MM.1S (cell line): ENCODE measurements at regions not wholly inside any gene's neighbourhood (a gene's known extent, or its start where the extent isn't known, plus 50 kb on each side); places are given as distances from the start of the nearest gene placed in this dataset.
A peak's percentile ranks its signal among the peaks of the same experiment; 100 is the strongest.

ENCODE experiments used
- DNase-seq: peaks from one replicate; pipeline ENCODE4 v3.0.0-alpha.2; 2015
- H2AFZ ChIP-seq: fragments of 300-600 bp; sonication (generic); 2 replicates; pipeline ENCODE4 v1.6.0; 2016; ENCODE audit warnings: antibody characterized with exemption, low read length
- H3F3A ChIP-seq: fragments of 300-600 bp; sonication (generic); 2 replicates; pipeline ENCODE4 v1.6.1; 2016; ENCODE audit warnings: mild to moderate bottlenecking, antibody characterized with exemption, low read length, moderate library complexity, mixed read lengths; ENCODE audit not compliant: insufficient read depth
- H3K27ac ChIP-seq: fragments of 300-600 bp; sonication (generic); 2 replicates; pipeline ENCODE4 v1.5.1; 2016; ENCODE audit warnings: mild to moderate bottlenecking, low read length
- H3K27me3 ChIP-seq: fragments of 300-600 bp; sonication (generic); replicated peaks from 2 replicates; pipeline ENCODE4 v1.6.0; 2016; ENCODE audit warnings: low read length; ENCODE audit not compliant: insufficient read depth
- H3K36me3 ChIP-seq: fragments of 300-600 bp; sonication (generic); replicated peaks from 2 replicates; pipeline ENCODE4 v1.6.1; 2016; ENCODE audit warnings: mild to moderate bottlenecking, low read length, mixed read lengths; ENCODE audit not compliant: insufficient read depth
- H3K4me1 ChIP-seq: fragments of 300-600 bp; sonication (generic); 2 replicates; pipeline ENCODE4 v1.6.1; 2016; ENCODE audit warnings: low read length, mixed read lengths
- H3K4me2 ChIP-seq: fragments of 300-600 bp; sonication (generic); 2 replicates; pipeline ENCODE4 v1.6.0; 2016; ENCODE audit warnings: low read depth, low read length
- H3K4me3 ChIP-seq: fragments of 300-600 bp; sonication (generic); 2 replicates; pipeline ENCODE4 v1.5.1; 2016; ENCODE audit warnings: low read length, mixed read lengths
- H3K79me2 ChIP-seq: fragments of 300-600 bp; sonication (generic); 2 replicates; pipeline ENCODE4 v1.6.1; 2016; ENCODE audit warnings: mixed run types, low read length, mixed read lengths
- H3K9ac ChIP-seq: fragments of 300-600 bp; sonication (generic); 2 replicates; pipeline ENCODE4 v1.6.1; 2016; ENCODE audit warnings: low read length, mixed read lengths
- H3K9me2 ChIP-seq: fragments of 300-600 bp; sonication (generic); replicated peaks from 2 replicates; pipeline ENCODE4 v1.6.1; 2016; ENCODE audit warnings: mild to moderate bottlenecking, low read length, mixed read lengths; ENCODE audit not compliant: insufficient read depth
- H3K9me3 ChIP-seq: fragments of 300-600 bp; sonication (generic); replicated peaks from 2 replicates; pipeline ENCODE4 v1.6.1; 2016; ENCODE audit warnings: mild to moderate bottlenecking, low read length, mixed read lengths; ENCODE audit not compliant: insufficient read depth
- H4K20me1 ChIP-seq: fragments of 300-600 bp; sonication (generic); 2 replicates; pipeline ENCODE4 v1.6.1; 2016; ENCODE audit warnings: mild to moderate bottlenecking, low read length, moderate library complexity, mixed read lengths; ENCODE audit not compliant: insufficient read depth
- CTCF ChIP-seq: fragments of 300-600 bp; sonication (generic); IDR thresholded peaks from 2 replicates; pipeline ENCODE4 v1.5.1; 2016; ENCODE audit warnings: antibody characterized with exemption, low read length, mixed read lengths
- EZH2 ChIP-seq: fragments of 300-600 bp; sonication (generic); optimal IDR thresholded peaks from 2 replicates; pipeline ENCODE3; 2017; ENCODE audit warnings: low read depth, mild to moderate bottlenecking, antibody characterized with exemption, low read length, mixed read lengths
- EZH2phosphoT487 ChIP-seq: fragments of 300-600 bp; sonication (generic); IDR thresholded peaks from 2 replicates; pipeline ENCODE4 v1.6.1; 2018; ENCODE audit warnings: antibody characterized with exemption, low read length

DNA sequence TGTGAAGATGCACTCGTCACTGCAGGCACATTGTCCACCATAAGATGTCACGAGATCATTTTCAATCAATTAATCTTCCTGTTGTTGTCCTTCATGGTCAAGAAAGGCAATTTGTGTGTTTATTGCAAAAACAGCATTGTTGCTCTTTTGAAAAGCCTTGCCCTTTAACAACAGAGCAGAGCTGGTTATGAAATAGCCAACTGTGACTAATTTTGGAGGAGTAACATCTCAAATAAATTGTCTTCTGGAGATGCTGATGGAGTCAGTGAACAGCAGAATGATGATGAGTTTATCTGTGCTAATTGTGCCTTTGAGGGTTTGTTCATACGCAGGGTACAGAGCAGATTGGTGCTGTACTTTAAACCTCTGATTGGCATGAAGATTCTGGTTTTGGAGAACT, 88.3 kb upstream of the E2F7 start:
- Histone ChIP-seq H3K9me2 (no peaks in the 10 kb centered on the region), H3K9ac (no peak overlapping the region), H3K4me2 (no peak overlapping the region), H3K79me2 (no peaks in the 10 kb centered on the region), H3F3A (no peaks in the 10 kb centered on the region), H3K9me3 (no peaks in the 10 kb centered on the region), H3K36me3 (no peaks in the 10 kb centered on the region), H3K4me1 (no peaks in the 10 kb centered on the region), H3K4me3 (no peak overlapping the region), H4K20me1 (no peaks in the 10 kb centered on the region), H3K27me3 (no peaks in the 10 kb centered on the region), H2AFZ (no peak overlapping the region), H3K27ac (no peak overlapping the region)
- TF ChIP-seq EZH2 (no peak), EZH2phosphoT487 (no peak)
- DNase-seq, result no peak

GRCh38 chr12:77152623-77153193, 87.3 kb upstream of the E2F7 start:
- Histone ChIP-seq H3K27ac (no peak overlapping the region), H3K4me1 (no peaks in the 10 kb centered on the region), H3K36me3 (no peaks in the 10 kb centered on the region), H3K9me2 (no peaks in the 10 kb centered on the region), H3K4me2 (no peak overlapping the region), H3K27me3 (no peaks in the 10 kb centered on the region), H3K9ac (no peak overlapping the region), H3K9me3 (no peaks in the 10 kb centered on the region), H3K79me2 (no peaks in the 10 kb centered on the region), H2AFZ (no peak overlapping the region), H3F3A (no peaks in the 10 kb centered on the region), H3K4me3 (no peak overlapping the region), H4K20me1 (no peaks in the 10 kb centered on the region)
- no peak for DNase-seq
- TF ChIP-seq CTCF (peak; percentile 41), EZH2phosphoT487 (no peak)

- Histone ChIP-seq H3K4me2 (no peak overlapping the region), H3K9me2 (no peaks in the 10 kb centered on the region), H4K20me1 (no peaks in the 10 kb centered on the region), H2AFZ (no peak overlapping the region), H3K79me2 (no peaks in the 10 kb centered on the region), H3K9ac (no peak overlapping the region), H3K4me1 (no peaks in the 10 kb centered on the region), H3K27ac (no peak overlapping the region), H3K9me3 (no peaks in the 10 kb centered on the region), H3F3A (no peaks in the 10 kb centered on the region), H3K36me3 (no peaks in the 10 kb centered on the region), H3K4me3 (no peak overlapping the region), H3K27me3 (no peaks in the 10 kb centered on the region)
- TF ChIP-seq EZH2 (no peak), EZH2phosphoT487 (no peak), CTCF (no peak)
- DNase-seq, result no peak
Observed at GRCh38 chr12:77151030-77151429, 85.7 kb upstream of the E2F7 start.

- no peak for TF ChIP-seq EZH2
- TF ChIP-seq CTCF, result no peak
- TF ChIP-seq EZH2phosphoT487, result no peak
- Histone ChIP-seq H3K4me1 (no peaks in the 10 kb centered on the region), H4K20me1 (no peaks in the 10 kb centered on the region), H3K4me3 (no peak overlapping the region), H3K79me2 (no peaks in the 10 kb centered on the region), H3K9ac (no peak overlapping the region), H3K4me2 (no peak overlapping the region), H3K27ac (no peak overlapping the region), H3K27me3 (no peaks in the 10 kb centered on the region), H2AFZ (no peak overlapping the region), H3K36me3 (no peaks in the 10 kb centered on the region), H3K9me3 (no peaks in the 10 kb centered on the region), H3K9me2 (no peaks in the 10 kb centered on the region), H3F3A (no peaks in the 10 kb centered on the region)
- peak; percentile 59 for DNase-seq
Observed at GRCh38 chr12:77133566-77133965, 68.2 kb upstream of the E2F7 start.
